PC-3 (cell line): ENCODE measurements at regions not wholly inside any gene's neighbourhood (a gene's known extent, or its start where the extent isn't known, plus 50 kb on each side); places are given as distances from the start of the nearest gene placed in this dataset.

Source experiments
- EZH2 ChIP-seq: fragments of 300-600 bp; sonication (generic); IDR thresholded peaks from one replicate; pipeline ENCODE4 v1.6.1; 2017; ENCODE audit warnings: antibody characterized with exemption, mild to moderate bottlenecking, low read length; ENCODE audit not compliant: unreplicated experiment
- TF ChIP-seq, protein P1 (sequence below): fragments of 300-600 bp; sonication (generic); conservative IDR thresholded peaks from 2 replicates; pipeline ENCODE4 v1.5.1; 2017; ENCODE audit warnings: antibody characterized with exemption, low read depth, mild to moderate bottlenecking, low read length

DNA sequence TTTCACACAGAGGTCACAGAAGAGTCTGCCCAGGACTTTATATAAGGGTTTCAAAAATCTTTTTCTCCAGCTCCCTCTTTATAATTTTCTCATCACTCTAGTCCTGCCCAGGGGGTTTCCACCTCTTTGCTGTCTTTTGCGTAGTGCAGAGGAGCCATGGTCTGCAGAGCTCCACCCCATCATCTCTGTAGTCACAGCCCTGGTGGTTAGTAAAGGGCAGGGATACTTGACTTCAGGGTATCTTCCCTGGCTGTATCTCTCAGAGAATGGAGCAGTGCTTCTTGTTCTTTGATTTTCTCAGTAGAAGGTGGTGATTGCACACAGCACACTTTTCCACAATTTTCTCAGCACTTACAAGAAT is 900.6 kb upstream of the COX7C start:
- TF ChIP-seq EZH2, result no peak
- TF ChIP-seq, protein P1, sequence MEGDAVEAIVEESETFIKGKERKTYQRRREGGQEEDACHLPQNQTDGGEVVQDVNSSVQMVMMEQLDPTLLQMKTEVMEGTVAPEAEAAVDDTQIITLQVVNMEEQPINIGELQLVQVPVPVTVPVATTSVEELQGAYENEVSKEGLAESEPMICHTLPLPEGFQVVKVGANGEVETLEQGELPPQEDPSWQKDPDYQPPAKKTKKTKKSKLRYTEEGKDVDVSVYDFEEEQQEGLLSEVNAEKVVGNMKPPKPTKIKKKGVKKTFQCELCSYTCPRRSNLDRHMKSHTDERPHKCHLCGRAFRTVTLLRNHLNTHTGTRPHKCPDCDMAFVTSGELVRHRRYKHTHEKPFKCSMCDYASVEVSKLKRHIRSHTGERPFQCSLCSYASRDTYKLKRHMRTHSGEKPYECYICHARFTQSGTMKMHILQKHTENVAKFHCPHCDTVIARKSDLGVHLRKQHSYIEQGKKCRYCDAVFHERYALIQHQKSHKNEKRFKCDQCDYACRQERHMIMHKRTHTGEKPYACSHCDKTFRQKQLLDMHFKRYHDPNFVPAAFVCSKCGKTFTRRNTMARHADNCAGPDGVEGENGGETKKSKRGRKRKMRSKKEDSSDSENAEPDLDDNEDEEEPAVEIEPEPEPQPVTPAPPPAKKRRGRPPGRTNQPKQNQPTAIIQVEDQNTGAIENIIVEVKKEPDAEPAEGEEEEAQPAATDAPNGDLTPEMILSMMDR, result no peak
